HK-2 (cell line): ENCODE measurements at regions not wholly inside any gene's neighbourhood (a gene's known extent, or its start where the extent isn't known, plus 50 kb on each side); places are given as distances from the start of the nearest gene placed in this dataset.

Experiments used
- DNase-seq: peaks from one replicate; pipeline ENCODE4 v3.0.0-alpha.2; 2018; ENCODE audit not compliant: unreplicated experiment

- DNase-seq, result no peak
These were observed 53.9 kb upstream of the TEX55 start for GRCh38 chr3:119091936-119092677.

DNA sequence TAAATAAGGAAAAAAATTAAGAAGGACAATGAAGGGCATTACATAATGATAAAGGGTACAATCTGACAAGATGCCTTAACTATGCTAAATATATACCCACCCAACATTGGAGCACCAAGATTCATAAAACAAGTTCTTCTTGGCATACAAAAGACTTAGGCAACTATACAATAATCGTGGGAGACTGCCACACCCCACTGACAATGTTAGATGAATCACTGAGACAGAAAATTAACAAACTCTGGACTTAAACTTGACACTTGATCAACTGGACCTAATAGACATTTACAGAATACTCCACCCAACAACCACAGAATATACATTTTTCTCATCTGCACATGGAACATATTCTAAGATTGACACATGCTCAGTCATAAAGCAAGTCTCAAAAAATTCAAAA, 53.2 kb upstream of the IGSF11 start:
- no peak for DNase-seq

DNA sequence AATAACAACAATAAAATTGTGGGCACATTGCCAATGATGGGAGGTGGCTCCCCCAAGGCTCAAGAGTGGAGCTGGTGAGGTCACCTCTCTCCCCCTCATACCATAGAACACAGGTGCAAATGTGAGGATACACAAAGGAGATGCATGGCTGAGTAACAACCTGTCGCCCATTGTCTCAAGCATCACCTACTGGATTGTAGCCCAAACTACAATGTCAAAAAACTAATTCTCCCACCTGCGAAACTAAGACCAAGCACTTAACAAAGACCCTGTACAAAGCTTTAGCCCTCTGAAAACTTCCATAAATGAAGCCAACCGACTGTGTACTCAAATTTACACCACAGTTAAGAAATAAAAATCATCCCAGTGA, 50.4 kb upstream of the IGSF11 start:
- no peak for DNase-seq

GRCh38 chr3:119084371-119085069, 49.9 kb upstream of the IGSF11 start:
- DNase-seq, result peak; percentile 14
